ENCODE measurements at regions not wholly inside any gene's neighbourhood (a gene's known extent, or its start where the extent isn't known, plus 50 kb on each side); places are given as distances from the start of the nearest gene placed in this dataset.

DNA sequence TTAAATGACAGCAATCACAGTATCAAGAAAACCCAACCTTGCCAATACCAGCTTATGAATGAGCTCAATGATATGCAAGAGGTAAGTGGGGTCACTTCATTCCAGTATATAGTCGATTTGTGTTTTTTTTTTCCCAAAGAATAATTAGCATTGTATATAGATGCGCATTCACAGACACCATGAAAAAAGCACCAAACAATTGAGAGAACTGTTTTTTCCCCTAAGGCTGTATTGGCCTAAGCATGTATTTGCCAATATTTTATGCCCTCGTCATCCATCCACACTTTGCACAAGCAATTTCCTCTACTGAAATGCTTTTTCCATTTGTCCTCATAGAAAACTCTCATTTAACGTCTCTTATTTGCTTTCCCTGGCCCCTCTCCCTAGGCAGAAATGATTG, 213.7 kb downstream of the SAMD5 start:
- DNase-seq: no peak

- no peak for DNase-seq
Measured at GRCh38 chr6:147724454-147724853, 216.0 kb downstream of the SAMD5 start.

- no peak for DNase-seq
Measured at GRCh38 chr6:147726342-147726741, 217.9 kb downstream of the SAMD5 start.

- no peak for DNase-seq
Measured at GRCh38 chr6:147728903-147729302, 220.4 kb downstream of the SAMD5 start.

DNA sequence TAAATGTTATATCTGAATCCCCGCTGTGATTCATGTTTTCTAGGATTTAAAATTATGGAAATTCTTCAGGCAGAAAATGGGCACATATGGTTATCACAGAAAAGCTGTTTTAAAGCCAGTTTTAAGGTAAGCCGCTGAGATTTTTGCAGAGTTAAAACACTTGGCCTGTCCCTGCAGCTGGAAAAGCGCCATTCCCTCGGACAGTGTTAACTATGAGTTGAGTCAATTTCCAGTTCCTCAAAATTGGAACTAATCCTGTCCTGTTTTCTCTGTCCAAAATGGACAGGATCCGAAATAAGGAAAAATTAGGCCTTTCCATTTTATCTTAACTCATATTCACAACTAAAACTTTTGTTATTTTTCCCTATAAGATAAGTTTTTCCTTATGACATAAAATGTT, 225.2 kb downstream of the SAMD5 start:
- no peak for DNase-seq

GRCh38 chr6:147734151-147734550, 225.7 kb downstream of the SAMD5 start:
- no peak for DNase-seq

DNA sequence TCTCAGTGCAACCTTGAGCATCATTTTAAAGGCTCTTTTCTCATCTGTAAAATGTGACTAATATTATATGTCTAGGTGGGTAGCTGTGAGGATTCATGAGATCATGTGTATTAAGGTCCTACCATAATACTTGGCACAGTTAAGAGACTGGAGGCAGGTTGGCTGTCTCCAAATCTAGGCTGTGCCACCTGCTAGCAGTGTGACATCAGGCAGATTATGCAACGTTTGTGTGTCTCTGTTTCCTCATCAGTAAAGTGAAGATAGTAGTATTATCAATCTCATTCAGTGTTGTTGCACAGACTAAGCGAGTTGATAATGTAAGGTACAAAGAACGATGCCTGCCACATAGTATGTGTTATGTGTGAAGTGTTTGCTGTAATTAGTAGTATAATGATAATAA, 227.4 kb downstream of the SAMD5 start:
- DNase-seq: no peak

- DNase-seq: no peak
Measured at GRCh38 chr6:147737115-147737514, 228.6 kb downstream of the SAMD5 start.

- no peak for DNase-seq
Measured at GRCh38 chr6:147738099-147738498, 229.6 kb downstream of the SAMD5 start.

DNA sequence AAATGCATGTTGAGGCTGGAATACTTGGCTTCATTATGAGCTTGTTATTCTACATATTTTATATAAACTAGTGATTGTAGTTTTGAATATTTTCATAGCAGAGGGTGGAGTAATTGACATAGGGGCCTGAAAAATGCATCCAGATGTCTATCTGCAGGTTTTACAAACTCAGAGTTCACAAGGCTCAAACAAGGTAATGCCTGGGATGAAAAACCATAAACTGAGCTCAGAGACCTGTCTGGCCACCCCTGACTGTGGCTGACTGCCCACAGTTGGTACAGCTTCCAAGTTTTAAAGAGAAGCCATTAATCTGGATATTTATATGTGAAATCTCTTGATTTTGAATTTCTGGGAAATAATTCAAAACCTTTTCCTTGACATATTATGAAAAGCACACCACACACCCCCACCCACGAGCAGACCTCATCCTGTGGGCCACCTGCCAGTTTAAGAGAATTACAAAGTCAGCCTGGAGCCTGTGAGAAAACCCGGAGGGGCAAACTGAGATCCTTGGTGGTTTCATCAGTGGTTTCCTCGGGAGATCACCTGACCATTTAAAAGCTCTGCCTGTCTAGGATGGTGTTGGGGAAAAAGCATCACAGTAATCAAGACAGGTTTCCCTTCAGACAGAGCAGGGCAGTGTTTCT, 230.1 kb downstream of the SAMD5 start:
- no peak for DNase-seq

GRCh38 chr6:147740326-147740725, 231.8 kb downstream of the SAMD5 start:
- no peak for DNase-seq

DNA sequence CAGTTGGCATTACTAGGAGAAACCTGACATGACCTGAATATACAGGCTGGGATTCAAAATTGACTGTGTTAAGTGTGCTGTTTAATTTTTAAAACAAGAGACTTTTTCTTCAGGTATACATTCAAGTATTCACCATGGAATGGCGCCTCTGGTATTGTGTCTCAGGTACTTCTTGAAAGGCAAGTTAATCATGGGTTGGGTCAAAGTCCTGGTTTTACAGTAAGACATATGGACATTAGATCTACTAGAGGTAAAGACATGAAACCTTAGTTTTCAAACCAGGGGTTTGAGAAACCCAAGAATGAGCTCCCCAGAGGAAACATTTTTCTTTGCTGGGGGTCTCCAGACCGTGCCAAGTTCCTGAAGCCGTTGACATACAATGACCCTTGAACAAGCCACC, 232.4 kb downstream of the SAMD5 start:
- no peak for DNase-seq

- no peak for DNase-seq
Measured at GRCh38 chr6:147741389-147741788, 232.9 kb downstream of the SAMD5 start.

DNA sequence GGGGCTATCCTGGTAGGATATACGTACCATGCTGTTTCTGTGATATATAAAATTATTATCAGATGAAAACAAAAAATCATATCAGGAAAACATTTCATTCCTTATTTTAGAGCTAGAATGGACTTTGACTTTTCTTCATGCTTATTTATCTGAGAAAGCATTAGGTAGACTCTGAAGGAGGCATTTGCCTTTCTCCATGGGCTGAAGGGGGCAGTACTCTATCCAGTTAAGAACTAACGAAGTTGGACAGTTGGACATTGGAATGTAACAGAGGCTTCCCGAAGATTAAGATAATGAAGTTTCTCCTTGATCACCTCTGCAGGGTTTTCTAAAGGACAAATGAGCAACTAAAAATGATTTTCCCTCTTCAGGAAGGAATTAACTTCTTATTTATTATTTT, 233.9 kb downstream of the SAMD5 start:
- no peak for DNase-seq

GRCh38 chr6:147744012-147744411, 235.5 kb downstream of the SAMD5 start:
- DNase-seq: no peak

GRCh38 chr6:147749331-147749730, 240.8 kb downstream of the SAMD5 start:
- DNase-seq: no peak

- DNase-seq: no peak
Measured at GRCh38 chr6:147750413-147750812, 241.9 kb downstream of the SAMD5 start.

DNA sequence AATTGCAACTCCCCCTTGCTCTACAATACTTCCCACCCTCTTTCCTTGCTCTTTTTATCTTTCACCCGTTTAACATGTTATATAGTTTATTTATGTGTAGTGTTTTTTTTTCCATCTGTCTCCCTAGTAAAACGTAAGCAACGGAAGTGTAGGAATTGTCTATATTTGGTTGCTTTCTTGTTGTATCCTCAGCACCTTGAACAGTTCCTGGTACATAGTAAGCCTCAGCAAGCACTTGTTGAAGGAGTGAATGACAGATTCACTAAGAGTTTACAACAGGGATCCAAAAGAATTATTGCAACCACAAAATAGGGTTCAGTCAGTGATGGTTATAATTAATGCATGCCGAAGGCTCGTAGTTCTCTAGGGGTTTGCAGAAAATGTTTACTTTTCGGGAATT, 242.7 kb downstream of the SAMD5 start:
- DNase-seq: no peak

DNA sequence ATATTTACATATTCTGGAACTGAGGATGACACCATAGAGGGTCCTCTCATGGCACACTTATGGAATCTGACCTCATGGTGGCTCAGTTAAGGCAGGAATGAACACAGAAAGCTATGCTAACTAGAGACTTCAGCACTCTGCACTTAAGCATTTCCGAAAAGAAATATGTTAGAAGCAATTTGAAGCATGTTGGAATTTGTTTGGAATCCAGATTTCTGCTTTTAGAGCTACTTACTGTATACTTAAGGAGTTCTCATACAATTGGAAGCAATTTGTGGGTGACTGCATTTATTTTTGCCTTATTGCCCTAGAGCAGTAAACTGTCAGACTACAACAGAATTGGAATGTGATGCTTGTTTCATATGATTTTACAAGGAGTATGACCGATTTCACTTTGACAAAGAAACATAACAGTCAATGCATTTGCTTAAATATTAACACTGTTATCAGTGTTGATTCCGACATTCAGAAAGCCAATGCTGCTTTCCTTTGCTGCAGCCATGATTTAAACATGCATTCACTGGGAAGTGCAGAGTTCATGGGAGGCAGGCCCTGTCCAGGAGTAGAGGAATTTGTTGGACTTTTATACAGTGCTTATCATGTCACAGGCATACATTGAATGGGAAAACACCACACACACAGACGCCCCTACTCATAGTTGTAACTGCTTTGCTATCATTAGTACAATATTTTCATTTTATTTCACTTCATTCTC, 244.4 kb downstream of the SAMD5 start:
- no peak for DNase-seq

- DNase-seq: no peak
Measured at GRCh38 chr6:147755999-147756398, 247.5 kb downstream of the SAMD5 start.

DNA sequence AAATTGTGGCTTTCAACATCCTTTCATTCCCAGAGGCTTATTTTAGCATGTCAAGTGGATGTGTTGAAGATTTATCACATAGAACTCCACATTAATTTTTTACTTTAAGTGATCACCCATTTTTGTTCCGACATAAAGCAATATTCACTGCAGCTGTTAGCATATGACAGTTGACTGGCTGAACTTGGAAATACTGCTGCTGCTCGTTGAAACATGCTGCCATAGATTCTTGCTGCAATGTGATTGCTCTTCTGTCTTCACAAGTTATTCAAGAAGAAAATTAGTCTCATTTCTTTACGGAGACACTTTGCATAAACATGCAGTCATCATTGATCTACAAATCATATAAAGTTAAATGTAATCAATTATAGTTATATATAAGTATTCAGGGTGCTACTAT, 248.4 kb downstream of the SAMD5 start:
- DNase-seq: no peak

DNA sequence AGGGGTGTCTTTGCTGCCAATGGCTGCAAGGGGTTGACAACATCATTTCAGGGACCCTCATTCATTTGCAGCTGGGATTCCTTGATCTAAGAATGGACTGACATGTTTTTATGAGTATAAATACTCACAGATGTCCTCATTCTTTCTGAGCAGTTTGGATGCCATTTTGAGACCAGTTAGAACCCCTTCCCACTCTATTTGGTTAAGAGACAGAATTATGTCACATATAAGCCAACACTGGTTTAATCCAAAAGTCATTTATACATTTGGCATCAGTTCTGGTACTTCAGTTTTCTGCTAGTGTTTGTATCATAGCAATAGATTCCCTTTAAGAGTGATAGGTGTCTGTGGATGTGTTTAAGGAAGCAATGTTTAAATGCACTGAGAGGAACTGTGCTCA, 248.8 kb downstream of the SAMD5 start:
- DNase-seq: no peak

- no peak for DNase-seq
Measured at GRCh38 chr6:147758303-147758702, 249.8 kb downstream of the SAMD5 start.

DNA sequence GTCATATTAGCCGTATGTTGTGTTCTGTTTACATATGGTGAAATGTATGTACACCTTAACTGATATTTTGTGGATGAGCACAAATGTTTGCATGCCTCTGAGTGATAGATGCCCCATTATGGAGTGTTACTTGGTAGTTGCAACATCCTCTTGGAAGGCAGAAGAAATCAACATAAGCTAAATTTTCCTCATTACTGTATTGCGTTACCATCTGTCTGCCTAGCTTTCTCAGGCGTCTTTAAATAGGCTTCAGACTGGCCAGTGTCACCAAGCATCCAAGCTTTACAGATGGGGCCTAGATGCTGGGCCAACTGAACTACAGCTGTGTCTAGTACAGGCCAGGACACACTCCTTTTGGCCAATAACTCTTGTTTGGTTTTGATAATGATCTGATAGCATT, 250.6 kb downstream of the SAMD5 start:
- no peak for DNase-seq

GRCh38 chr6:147759536-147759935, 251.0 kb downstream of the SAMD5 start:
- no peak for DNase-seq

All from activated CD8-positive, alpha-beta memory T cell treated with anti-CD3 and anti-CD28 coated beads for 24 hours (primary cell).